Gastroesophageal sphincter (tissue), 3 donors: ENCODE measurements at regions not wholly inside any gene's neighbourhood (a gene's known extent, or its start where the extent isn't known, plus 50 kb on each side); places are given as distances from the start of the nearest gene placed in this dataset.
"Not testable (repeated sequence)": the region's sequence is repeated elsewhere in the genome, so short reads cannot be mapped to it uniquely, and the experiment has no call there.

Experiments
- POLR2AphosphoS5 ChIP-seq: sonication (generic); formaldehyde crosslinking; IDR thresholded peaks from one replicate; pipeline ENCODE4 v1.6.1; 2017; ENCODE audit warnings: antibody characterized with exemption
- TF ChIP-seq, protein P1 (sequence below), 4 experiments: fragments of 200-600 bp in 2 of 4; fragments of 450-650 bp in 2 of 4; sonication (generic) in 1 of 4; IDR thresholded peaks; one replicate each; pipeline ENCODE4 v1.5.1; 2017 to 2019; ENCODE audit warnings: antibody characterized with exemption in 4 of 4, mild to moderate bottlenecking in 2 of 4, moderate library complexity in 2 of 4

DNA sequence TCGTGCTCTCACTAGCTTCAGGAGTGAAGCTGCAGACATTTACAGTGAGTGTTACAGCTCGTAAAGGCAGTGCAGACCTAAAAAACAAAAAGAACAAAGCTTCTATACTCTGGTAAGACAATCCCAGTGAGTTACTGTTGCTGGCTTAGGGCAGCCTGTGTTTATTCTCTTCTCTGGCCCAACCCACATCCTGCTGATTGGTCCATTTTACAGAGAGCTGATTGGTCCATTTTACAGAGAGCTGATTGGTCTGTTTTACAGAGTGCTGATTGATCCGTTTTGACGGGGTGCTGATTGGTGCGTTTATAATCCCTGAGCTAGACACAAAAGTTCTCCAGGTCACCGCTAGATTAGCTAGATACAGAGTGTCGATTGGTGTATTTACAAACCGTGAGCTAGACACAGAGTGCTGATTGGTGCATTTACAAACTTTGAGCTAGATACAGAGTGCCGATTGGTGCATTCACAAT is 158.0 kb downstream of the KLRB1 start:
- TF ChIP-seq, protein P1, sequence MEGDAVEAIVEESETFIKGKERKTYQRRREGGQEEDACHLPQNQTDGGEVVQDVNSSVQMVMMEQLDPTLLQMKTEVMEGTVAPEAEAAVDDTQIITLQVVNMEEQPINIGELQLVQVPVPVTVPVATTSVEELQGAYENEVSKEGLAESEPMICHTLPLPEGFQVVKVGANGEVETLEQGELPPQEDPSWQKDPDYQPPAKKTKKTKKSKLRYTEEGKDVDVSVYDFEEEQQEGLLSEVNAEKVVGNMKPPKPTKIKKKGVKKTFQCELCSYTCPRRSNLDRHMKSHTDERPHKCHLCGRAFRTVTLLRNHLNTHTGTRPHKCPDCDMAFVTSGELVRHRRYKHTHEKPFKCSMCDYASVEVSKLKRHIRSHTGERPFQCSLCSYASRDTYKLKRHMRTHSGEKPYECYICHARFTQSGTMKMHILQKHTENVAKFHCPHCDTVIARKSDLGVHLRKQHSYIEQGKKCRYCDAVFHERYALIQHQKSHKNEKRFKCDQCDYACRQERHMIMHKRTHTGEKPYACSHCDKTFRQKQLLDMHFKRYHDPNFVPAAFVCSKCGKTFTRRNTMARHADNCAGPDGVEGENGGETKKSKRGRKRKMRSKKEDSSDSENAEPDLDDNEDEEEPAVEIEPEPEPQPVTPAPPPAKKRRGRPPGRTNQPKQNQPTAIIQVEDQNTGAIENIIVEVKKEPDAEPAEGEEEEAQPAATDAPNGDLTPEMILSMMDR (IDR thresholded peaks at IDR 0.05), result not testable (repeated sequence)
- TF ChIP-seq POLR2AphosphoS5, result not testable (repeated sequence)
